Stimulated activated CD4-positive, alpha-beta T cell treated with anti-CD3 and anti-CD28 coated beads, Interleukin-15, amount 100 ng/mL, for 48 hours (primary cell): ENCODE measurements at regions not wholly inside any gene's neighbourhood (a gene's known extent, or its start where the extent isn't known, plus 50 kb on each side); places are given as distances from the start of the nearest gene placed in this dataset.

Experiments
- DNase-seq, 2 donors: peaks; one replicate each; pipeline ENCODE4 v3.0.0-alpha.2; 2020; ENCODE audit warnings: low read depth in 2 of 2

DNA sequence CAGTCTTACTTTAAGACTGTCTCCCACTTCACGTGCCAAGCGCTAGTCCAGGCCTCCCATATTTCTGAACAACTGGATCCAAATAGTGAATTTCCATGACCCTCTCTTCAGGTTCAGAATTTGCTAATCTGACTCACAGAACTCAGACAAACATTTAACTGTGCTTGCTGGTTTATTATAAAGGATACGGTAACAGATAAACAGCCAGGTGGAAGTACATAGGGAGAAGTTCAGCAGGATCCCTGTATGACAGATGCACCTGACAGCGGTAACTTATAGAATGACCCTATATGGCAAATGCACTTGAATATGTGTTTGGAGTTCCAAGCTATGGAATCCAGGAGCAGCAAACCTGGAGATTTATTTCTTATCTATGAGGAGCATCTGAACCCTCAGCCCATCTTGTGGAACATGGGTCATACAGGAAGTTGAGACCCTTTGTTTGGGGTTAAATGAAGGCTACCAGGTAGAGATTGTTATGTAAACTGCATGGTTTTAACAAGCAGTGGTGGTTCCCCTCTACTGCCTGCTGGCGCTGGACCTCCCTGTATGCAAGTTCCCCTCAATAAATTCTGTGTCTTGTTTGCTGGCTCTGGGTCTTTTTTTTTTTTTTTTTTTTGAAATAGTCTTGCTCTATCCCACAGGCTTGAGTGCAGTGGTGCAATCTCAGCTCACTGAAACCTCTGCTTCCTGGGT lies 622.6 kb downstream of the KCNJ2 start:
- DNase-seq, result no peak

DNA sequence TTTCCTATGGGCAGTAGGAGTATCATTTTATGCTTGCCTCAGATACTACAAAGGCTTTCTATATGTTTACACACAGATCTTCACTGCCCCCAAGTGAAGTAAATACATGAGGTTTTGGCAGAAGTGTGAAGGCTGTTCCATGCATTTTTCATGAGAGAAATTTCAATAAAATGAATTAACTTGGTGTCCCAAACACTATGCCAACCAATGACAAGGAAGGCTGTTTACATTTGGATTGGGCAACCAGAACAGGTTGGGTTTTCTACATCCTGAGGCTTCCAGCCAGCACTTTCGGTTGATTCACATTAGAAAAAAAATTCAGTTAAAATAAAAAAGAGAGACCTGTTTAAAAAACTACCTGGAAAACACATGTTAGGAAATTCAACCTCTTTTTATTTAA lies 625.4 kb downstream of the KCNJ2 start:
- no peak for DNase-seq

DNA sequence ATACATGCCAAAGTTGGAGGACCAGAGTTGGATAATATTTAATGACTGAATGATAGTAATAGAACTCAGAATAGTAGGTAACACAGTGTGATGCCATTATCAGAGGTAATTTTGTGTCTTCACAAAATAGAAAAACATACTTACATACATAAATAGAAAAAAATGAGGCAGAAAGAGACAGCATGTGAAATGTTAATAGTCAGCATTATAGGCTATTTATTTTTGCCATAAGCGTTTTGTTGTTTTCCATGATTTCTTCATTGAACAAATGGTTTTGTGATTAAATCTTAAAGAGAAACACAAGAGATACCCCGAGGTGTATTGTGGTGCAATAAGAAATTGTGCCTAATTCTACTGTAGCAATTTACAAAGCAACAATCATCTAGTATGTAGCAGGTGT lies 626.3 kb downstream of the KCNJ2 start:
- no peak for DNase-seq

DNA sequence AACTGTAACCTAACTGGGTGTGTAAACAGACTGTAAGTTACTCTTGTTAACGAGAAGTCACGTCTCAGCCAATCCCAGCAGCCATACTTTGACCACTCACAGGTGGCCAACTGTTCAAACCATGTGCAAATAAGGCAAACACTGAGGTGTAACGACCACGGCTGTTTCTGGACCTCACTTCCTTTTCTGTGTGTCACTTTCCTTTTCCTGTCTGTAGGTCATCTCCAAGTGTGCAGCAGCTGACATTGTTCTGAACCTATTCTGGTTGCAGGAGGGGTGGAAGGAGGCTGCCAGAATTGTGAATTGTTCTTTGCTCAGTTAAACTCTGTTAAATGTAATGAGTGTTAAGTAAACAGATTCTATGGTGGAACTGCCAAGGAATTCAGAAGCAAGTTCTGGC lies 627.4 kb downstream of the KCNJ2 start:
- no peak for DNase-seq

DNA sequence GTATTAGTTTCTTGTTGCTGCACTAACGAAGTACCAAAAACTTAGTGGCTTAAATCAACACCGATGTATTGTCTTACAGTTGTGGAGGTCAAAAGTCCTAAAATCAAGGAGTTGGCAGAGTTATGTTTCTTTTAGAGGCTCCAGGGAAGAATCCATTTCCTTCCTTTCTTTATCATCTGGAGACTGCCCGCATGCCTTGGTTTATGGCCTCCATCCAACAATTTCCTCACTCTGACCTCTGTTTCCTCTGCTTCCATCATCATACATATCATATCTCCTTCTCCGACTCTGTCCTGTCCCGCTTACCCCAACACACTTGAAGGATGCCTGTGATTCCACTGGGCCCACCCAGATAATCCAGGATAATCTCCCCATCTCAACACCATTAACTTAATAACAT lies 627.8 kb downstream of the KCNJ2 start:
- DNase-seq, result no peak

DNA sequence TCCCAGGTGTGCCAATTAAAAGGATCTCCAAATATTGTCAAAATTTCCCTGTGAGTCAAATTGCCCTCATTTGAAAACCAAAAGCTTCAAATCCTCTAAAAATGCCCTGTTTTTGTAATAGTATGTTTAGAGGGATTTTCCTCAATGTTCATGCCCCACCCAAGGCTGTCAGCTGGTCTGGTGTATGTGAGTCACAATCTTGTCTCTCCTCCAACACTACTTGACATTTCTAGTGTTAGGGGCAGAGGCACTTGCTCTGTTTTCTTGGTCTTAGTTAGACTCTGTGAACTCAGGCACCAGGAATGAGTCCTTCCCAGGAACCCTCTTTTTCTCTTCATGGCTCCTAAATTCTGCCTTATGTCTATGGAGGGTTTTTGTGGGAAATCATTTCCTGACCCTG lies 634.8 kb downstream of the KCNJ2 start:
- no peak for DNase-seq

DNA sequence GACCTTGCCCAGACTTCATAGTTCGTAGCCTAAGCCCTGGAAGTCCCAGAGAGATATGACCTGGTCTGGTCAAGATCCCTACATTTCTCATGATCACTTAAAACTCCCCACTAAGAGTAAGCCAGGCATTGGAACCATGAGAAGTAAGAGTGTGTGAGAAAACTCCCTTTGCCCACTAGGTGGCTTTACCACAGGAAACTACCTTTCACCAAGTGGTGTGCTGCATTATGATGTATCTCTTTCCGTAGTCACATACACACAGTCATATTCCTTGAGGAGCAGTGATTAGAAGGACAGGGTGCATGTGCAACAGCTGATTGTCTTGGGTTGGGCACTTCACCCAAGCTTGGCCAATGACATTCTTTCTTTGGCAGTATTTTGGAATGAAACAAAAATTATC lies 639.3 kb downstream of the KCNJ2 start:
- DNase-seq, result no peak

DNA sequence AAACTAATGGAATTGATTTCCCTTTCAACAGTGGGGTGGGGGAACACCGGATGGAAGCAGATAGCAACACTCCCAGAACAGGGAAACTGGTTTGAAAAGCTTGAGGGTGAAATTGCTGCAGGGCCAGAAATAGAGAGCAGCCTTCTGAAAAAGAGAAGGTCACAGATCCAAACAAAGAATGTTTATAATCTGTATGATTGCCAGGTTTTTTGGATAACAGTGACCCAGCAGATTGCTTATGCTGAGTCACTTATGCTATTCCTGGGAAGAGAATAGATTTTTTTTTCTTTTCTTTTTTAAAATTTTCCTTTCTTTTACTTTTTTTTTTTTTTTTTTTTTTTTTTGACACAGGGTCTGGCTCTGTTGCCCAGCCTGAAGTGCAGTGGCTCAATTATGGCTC lies 641.3 kb downstream of the KCNJ2 start:
- DNase-seq, result no peak

DNA sequence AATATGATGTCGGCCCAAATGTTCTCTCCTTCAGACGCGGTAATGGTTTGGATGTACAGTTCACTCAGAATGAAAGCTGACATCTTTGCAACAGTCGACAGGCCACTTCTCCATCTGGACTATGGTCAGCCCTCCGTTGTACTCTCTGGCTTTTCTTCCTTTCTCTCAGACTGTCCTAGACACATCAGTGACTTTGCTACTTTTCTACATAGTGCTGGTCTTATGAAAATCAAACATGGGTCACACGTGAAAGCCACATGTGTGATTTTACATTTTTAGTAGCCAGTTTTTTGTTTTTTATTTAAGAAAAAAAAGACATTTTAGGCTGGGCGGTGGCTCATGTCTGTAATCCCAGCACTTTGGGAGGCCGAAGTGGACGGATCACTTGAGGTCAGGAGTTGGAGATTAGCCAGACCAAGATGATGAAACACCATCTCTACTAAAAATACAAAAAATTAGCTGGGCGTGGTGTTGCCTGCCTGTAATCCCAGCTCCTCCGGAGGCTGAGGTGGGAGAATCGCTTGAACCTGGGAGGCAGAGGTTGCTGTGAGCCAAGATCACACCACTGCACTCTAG lies 644.1 kb downstream of the KCNJ2 start:
- DNase-seq, result no peak

DNA sequence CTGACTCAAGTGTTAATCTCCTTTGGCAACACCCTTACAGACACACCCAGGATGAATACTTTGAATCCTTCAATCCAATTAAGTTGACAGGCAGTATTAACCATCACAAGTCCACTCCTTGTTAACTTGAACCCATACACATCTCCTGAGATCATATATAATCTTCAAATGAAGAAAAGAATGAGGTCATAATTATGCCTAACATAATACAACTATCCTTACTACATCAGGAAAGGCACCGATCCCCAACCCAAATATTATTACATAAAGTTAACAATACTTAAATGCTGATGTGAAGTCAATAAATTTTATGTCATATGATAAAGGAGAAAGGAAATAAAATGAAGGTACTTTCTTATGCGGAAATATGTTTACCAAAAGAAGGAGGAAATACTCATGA lies 649.9 kb downstream of the KCNJ2 start:
- no peak for DNase-seq

DNA sequence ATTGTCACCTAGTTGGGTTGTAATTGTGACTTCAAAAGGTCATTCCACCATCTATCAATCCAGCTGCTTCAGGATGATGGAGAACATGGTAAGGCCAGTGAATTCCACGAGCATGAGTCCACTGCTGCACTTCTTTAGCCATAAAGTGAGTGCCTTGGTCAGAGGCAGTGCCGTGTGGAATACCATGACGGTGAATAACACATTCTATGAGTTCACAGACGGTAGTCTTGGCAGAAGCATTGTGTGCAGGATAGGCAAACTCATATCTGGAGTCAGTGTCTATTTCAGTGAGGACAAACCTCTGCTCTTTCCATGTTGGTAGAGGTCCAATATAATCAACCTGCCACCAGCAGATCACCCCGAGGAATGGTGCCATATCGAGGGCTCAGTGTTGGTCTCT lies 650.9 kb downstream of the KCNJ2 start:
- no peak for DNase-seq

DNA sequence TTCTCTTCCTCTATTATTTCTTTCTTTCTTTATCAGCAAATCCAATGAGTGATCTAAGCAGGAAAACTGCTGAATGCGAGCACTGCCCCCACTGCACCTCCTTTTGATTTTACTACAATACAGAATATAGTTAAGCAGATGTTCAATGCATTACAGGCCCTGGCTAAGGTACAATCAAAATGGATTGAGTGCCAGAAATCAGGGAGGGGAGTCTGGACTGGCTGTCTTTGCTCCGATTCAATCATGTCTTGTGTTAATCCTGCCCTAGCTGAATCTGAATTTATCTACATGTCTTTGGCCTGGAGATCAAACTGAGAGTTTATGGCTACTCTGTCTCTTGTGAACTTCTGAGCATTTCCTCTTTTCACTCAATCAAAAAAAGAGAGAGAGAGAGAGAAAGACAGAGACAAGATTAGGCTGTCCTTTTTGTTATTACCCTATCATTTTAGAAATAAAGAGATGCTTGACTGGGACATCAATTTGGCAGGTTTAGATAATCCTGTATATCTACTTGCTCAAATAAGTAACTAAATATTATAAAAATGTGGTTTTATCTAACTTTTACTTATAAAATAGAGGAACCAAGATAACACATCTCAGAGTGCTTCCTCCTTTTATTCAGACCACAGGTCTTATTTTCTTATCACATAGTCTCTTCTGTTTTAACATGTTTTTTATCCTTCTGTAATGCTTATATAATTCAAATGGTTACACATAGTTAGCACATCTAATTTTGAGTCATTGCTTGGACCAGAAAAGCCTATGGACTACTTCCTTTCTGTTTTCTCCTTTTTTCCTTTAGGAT lies 656.2 kb downstream of the KCNJ2 start:
- DNase-seq, result no peak

DNA sequence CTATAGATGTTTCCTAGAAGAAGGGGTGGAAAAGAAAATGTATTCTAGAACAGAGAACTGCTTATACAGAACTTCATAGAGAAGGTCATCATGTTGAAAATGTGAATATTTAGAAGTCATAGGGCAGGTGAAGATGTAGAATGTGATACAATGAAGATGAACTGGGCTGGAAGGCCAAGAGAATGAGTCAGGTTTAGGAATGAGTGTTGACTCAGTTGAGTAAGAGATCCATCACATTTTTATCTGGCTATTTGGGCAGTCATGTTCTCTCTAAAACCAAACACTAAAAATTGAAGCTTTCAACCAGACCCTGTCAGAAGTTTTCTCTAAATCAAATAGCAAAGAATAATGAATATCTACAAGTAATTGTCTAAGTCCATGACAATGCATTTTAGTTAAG lies 660.5 kb downstream of the KCNJ2 start:
- no peak for DNase-seq

DNA sequence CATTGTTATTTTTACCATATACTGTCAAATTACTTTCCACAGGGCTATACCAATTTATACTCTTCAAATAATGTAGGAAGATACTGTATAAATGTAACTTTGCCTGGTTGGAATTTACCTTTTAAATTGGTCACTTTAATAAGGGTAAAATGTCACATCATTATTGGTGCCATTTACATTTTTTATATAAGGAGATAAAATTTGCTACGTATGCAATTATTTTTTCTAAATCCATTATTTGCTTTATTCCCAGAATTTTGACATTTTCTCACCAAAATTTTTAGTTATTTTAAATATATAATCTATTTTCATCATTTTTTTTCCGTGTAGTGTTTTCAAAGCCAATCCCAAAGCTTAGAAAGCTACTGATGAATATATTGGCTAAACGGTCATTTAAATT lies 664.7 kb downstream of the KCNJ2 start:
- DNase-seq, result no peak

DNA sequence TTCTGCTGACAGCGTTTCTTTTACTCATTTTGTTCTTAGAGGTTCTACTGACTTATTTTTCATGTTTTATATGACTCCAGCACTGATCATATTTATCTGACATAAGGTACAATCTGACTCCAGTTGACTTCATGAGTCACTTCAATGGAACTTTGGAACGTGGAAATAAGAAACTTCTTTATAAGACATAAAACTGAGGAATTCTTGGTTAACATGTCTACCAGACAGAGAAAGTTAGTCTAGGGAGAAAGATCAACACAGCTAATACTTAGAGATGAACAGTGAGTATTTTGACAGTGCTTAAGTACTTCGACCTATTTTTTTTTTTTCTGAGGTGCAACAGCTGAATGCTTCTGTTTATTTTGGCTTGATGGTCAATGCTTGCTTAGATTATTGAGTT lies 679.5 kb downstream of the KCNJ2 start:
- DNase-seq, result no peak

DNA sequence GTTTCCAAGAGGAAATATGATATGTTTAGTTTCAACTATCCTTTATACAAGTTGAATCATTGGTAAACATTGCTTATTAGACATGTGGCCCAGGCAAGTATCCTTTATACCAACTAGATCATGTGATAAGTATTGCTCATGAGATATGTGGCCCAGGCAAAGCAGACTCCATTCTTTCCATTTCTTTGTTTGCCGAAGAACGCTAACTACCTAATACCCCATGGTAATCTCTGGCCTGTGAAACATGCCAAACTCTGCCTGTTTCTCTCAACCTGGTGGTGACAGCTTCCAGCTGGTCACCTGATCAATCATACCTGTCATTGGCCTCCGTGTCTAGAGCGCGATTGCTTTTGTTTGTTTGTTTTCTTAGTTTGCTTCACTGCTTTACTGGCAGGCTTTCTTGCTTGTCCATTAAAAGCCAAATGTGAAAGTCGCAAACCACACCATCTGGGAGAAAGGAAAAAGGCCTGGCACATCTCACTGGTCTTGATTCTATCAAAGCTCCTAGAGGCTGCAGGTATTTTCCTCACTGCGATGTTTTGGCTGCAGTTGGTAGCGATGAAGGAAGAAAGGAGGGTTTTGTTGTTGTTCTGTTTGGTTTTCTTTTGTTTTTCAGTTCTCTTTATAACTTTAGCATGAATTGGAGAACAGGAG lies 686.2 kb downstream of the KCNJ2 start:
- DNase-seq, result no peak

DNA sequence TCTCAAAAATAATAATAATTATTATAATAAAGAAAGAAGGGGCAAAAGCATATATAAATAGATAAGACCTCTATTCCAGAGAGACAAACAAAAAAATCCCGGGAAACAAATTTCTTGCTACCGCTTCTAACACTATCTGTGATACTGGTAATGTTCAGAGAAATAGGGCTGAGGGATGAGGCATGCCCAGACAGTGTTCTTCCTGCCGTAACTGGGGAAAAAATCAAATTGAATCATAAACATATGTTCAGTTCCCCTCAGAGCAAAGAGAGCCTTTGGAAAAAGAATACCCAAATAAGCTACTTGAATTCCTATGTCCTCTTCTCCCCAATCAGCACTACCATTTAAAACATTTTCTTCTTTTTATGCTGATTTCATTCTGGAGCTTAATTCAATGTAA lies 688.0 kb downstream of the KCNJ2 start:
- no peak for DNase-seq

DNA sequence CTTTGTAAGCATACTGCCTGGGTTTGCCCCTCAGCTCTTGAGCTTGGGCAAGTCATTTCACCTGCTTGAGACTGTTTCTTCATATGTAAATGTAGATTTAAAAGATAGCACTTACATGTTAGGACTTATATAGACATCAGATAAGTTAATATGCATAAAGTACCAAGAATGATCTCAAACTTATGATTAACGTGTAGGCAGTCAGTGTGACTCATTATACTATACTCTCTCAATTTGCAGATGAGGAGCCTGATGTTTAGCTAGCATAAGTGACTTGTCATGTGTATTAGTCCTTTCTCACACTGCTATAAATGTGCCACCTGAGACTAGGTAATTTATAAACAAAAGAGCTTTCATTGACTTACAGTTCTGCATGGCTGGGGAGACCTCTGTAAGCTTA lies 690.5 kb downstream of the KCNJ2 start:
- no peak for DNase-seq

DNA sequence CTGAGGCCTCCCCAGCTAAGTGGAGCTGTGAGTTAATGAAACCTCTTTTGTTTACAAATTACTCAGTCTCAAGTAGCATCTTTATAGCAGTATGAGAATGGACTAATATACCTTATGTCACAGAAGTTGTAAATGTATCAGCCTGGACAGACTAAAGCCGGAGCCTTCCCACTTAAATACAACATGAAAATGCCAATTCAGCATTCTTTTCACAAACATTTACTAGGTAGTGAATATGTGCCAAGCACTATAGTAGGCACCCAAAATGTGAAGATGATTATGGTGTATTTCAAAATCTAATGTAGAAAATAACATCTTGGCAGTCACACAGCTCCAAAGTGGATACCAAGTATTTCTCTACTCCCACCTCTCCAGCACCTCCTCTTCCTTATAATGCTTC lies 693.0 kb downstream of the KCNJ2 start:
- no peak for DNase-seq

DNA sequence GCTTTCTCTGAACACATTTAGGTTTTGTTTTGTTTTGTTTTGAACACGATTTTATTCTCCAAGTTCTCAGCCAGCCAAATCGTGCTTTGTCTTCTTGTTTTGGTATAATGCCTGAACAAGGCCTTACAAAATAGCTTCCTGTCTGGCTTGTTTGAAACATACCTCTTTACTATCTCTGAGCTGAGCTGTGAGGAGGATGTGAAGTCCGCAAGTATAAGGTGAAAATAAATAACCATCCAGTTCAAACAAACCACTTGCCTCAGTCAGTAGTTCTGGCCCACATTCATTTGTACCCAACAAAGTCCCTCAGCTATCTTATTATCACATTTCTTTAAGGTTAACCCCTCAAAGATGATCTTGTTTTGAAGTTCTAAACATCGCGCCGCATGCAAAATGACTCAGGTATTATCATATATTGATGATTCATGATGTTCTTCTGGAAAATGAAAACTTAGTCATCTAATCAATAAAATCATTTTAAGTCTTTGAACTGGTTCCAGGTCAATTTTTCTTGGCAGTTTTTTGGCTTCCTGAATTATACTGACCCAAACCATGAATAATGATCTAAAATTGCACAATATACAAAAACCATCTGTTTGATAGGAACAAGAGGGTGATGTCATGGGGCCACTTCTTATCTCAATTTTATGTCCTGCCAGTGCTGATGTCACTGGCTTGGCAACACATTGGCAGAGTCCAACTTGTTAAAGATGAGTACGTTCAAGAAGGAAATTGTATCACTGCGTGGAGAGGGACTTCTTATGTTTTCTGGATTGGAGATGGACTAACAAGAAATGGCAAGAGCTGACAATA lies 694.3 kb downstream of the KCNJ2 start:
- no peak for DNase-seq

DNA sequence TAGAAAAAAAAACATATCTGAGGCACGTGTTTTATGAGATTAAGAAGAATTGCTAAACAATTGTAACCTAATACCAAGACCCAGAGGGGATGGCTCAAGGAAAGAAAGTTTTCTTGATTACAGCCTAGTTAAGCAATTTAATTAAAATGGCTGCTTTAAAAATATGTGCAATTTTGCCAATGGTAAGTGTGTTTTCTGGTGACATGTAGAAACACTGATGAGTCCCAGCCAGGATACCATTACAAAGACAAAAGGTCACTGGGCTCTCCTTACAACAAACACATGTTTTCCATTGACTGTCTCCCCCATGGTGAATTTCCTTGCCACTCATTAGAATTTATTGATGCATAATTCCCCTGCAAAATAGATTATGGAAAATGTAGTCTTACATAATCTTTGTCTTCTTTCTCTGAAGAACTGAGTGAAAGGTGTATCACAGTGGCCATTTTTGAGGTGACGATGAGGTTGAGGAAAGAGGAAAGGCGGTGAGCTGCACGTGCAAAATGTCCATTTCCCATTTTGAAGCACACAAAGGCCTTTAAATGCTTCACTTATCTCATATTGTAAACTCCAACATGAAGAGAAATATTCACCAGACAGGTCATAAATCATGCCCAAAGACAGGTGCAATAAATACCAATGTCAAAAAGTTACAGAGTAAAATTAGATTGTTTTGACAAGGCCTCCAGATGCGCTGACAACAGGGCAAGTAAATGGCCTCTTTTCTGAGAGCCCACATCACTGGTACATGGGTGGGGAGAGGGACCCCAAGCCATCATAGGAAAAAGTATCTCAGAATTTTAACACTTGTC lies 696.9 kb downstream of the KCNJ2 start:
- no peak for DNase-seq
